Muscle of arm (tissue), 1 donor: ENCODE measurements at regions not wholly inside any gene's neighbourhood (a gene's known extent, or its start where the extent isn't known, plus 50 kb on each side); places are given as distances from the start of the nearest gene placed in this dataset.
A peak's percentile ranks its signal among the peaks of the same experiment; 100 is the strongest.
"Not testable (repeated sequence)": the region's sequence is repeated elsewhere in the genome, so short reads cannot be mapped to it uniquely, and the experiment has no call there.

Source experiments
- DNase-seq: peaks from one replicate; pipeline ENCODE4 v3.0.0-alpha.2; 2013

GRCh38 chr9:67136376-67136775 is 144.0 kb upstream of the SPATA31A3 start:
- not testable (repeated sequence) for DNase-seq

- not testable (repeated sequence) for DNase-seq
Measured at GRCh38 chr9:67133124-67133523, 140.8 kb upstream of the SPATA31A3 start.

DNA sequence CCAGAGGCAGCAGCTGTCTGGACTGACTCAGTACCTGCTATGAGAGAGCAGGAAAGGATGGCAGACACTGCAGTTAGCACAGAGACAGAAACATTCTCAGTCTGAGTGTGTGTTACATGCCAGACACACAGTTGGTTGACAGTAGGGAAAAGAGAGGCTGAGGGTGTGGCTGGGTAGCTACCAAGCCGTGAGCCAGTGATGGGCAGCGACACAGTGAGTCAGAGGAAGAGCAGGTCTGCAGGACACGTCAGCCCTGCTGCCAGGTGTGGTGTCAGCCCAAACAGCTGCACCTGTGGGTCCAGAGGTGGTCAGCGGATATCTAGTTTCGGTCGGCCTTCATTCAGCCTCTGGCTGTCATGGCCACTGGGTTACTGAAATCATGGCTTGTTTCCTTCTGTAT is 124.4 kb upstream of the SPATA31A3 start:
- not testable (repeated sequence) for DNase-seq

DNA sequence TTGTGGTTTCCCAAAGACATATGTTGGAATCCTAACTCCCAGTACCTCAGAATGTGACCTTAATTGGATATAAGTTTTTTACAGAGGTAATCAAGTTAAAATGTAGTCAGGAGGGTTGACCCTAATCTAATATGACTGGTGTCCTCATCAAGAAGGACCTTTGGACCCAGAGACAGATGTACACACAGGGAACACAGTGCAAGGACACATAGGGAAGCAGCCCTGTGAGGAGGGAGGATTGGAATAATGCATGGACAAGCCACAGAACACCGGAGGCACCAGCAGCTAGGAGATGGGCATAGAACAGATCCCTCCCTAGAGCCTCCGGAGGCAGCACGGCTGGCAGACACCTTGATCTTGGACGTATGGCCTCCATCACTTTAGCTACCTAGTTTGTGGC is 119.8 kb upstream of the SPATA31A3 start:
- not testable (repeated sequence) for DNase-seq

DNA sequence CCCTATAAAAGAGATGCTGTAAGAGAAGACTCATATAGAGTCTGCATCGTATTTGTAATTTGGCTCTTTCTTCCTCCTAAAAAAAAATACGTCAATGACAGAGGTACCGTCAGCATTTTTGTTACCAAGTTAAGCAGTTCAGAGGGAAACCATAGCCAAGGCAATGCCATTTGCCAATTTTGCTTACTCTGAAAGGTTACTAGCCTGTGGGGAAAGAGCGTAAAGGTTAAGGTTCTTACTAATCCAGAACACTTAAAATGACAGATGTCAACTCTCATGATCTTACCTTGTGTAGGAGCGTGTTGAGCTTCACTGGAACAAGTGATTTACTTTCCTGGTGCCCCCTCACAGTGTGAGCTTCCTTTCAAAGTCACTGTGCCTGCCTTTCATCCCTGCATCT is 119.4 kb upstream of the SPATA31A3 start:
- not testable (repeated sequence) for DNase-seq

DNA sequence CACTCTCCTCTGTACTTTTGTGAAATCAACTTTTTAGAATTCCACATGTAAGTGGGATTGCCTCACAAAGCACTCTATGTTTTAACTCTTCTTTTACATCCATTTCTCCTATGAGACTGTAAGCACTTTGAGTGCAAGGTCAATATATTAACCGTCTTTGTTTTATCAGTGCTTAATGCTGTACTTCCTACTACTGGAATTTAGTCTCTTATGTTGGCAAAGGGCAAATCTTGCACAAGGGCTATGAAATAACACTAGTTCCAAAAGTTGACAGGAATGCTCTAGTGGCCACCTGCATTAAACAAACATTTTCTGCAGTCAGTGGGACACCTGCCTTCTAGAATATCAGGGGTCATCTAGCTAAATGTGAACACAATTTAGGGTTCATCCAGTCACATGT is 117.5 kb upstream of the SPATA31A3 start:
- not testable (repeated sequence) for DNase-seq

DNA sequence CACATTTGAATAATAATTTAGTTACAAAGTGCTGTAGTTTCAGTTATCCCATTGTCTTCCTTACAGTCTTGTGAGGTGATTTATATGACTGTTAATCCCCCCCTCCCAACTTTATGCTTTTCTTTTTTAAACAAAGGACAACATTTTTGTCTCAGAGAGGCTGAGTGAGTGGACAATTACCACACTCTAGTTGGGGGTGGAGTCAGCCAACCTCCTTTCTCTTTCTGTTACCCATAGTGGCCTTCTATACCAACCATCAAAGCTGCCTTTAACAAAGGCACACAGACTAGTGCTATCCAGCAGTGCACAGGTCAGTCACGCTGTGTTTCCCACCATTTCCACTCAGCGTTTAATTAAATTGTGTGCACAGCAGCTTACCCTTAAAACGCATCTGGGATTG is 114.3 kb upstream of the SPATA31A3 start:
- not testable (repeated sequence) for DNase-seq

- not testable (repeated sequence) for DNase-seq
Measured at GRCh38 chr9:67102506-67103276, 110.3 kb upstream of the SPATA31A3 start.

DNA sequence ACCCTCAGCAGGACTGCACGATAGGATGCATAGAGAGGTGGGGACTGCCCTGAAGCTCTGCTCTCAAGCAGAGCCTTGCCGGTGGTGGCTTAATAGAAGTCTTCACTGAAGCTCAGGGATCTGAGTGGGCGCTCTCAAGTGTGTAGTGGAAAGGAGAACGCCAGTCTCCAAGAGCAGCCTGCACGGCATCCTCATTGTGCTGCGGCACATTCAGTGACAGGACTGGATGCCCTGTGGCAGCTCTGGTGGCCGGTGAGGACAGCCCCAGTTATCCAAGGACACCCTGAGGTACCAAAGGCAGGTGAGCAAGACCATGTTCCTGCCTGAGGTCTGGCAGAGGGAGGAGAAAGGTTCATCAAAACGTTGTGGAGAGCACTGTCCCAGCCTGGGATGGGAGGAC is 98.8 kb upstream of the SPATA31A3 start:
- DNase-seq = not testable (repeated sequence)

- not testable (repeated sequence) for DNase-seq
Measured at GRCh38 chr9:67086862-67087261, 94.5 kb upstream of the SPATA31A3 start.

GRCh38 chr9:67066140-67066539 is 73.8 kb upstream of the SPATA31A3 start:
- not testable (repeated sequence) for DNase-seq

- peak; percentile 10 for DNase-seq
Measured at GRCh38 chr9:67058898-67059715, 66.8 kb upstream of the SPATA31A3 start.
